Erythroblast (primary cell): ENCODE measurements at regions not wholly inside any gene's neighbourhood (a gene's known extent, or its start where the extent isn't known, plus 50 kb on each side); places are given as distances from the start of the nearest gene placed in this dataset.

Source experiments
- GATA1 ChIP-seq: IDR thresholded peaks from 2 replicates; pipeline ENCODE4 v1.6.1; 2011; ENCODE audit warnings: low read depth, mild to moderate bottlenecking, control low read depth, low read length, moderate library complexity
- POLR2A ChIP-seq: IDR thresholded peaks from 2 replicates; pipeline ENCODE4 v1.6.1; 2011; ENCODE audit warnings: mild to moderate bottlenecking, low read length

- TF ChIP-seq POLR2A, result no peak
- TF ChIP-seq GATA1, result no peak
These were observed 50.9 kb upstream of the PTPDC1 start for GRCh38 chr9:94033383-94033782.
